D721Med (cell line): ENCODE measurements at regions not wholly inside any gene's neighbourhood (a gene's known extent, or its start where the extent isn't known, plus 50 kb on each side); places are given as distances from the start of the nearest gene placed in this dataset.

Experiments used
- DNase-seq: peaks from one replicate; pipeline ENCODE4 v3.0.0; 2011; ENCODE audit warnings: low spot score; ENCODE audit not compliant: insufficient read length
- FAIRE-seq: peaks from 2 replicates; lab custom pipeline; 2011; peaks lifted over from hg19 to GRCh38; lab: Jason Lieb, UNC
- CTCF ChIP-seq: IDR thresholded peaks from 2 replicates; pipeline ENCODE4 v1.5.1; 2012; ENCODE audit warnings: mild to moderate bottlenecking, control low read depth; ENCODE audit not compliant: insufficient read depth; ENCODE audit errors: missing control alignments

- FAIRE-seq (no peak), DNase-seq (no peak)
- TF ChIP-seq CTCF = no peak
Measured at GRCh38 chr5:159631001-159631400, 285.3 kb upstream of the ADRA1B start.

GRCh38 chr5:159632866-159633265, 283.4 kb upstream of the ADRA1B start:
- no peak for TF ChIP-seq CTCF
- FAIRE-seq (no peak), DNase-seq (no peak)

GRCh38 chr5:159638481-159638880, 277.8 kb upstream of the ADRA1B start:
- no peak for FAIRE-seq
- TF ChIP-seq CTCF = no peak
- DNase-seq = no peak

- no peak for FAIRE-seq
- no peak for TF ChIP-seq CTCF
- no peak for DNase-seq
Measured at GRCh38 chr5:159638954-159639559, 277.2 kb upstream of the ADRA1B start.

GRCh38 chr5:159639590-159639989, 276.7 kb upstream of the ADRA1B start:
- no peak for TF ChIP-seq CTCF
- FAIRE-seq (no peak), DNase-seq (no peak)

GRCh38 chr5:159640446-159640845, 275.8 kb upstream of the ADRA1B start:
- FAIRE-seq (no peak), DNase-seq (no peak)
- no peak for TF ChIP-seq CTCF

- no peak for TF ChIP-seq CTCF
- no peak for DNase-seq
- no peak for FAIRE-seq
Measured at GRCh38 chr5:159640921-159641320, 275.4 kb upstream of the ADRA1B start.
